T47D (cell line): ENCODE measurements at regions not wholly inside any gene's neighbourhood (a gene's known extent, or its start where the extent isn't known, plus 50 kb on each side); places are given as distances from the start of the nearest gene placed in this dataset.
"Not testable (repeated sequence)": the region's sequence is repeated elsewhere in the genome, so short reads cannot be mapped to it uniquely, and the experiment has no call there.

Experiments
- DNase-seq, 2 experiments: peaks; one replicate each; pipeline versions ENCODE4 v3.0.0 to v3.0.0-alpha.2; 2011 to 2012; ENCODE audit warnings: low read depth in 1 of 2, low spot score in 1 of 2
- JUND ChIP-seq: IDR thresholded peaks from 2 replicates; pipeline ENCODE4 v1.6.1; 2012; ENCODE audit warnings: low read depth
- in situ Hi-C: cut with HindIII; loops from 2 replicates; pipeline ENCODE4 v1.10.0; 2016; ENCODE audit warnings: low sequenced_read_pairs, low pct_unique_long_range_greater_than_20kb

DNA sequence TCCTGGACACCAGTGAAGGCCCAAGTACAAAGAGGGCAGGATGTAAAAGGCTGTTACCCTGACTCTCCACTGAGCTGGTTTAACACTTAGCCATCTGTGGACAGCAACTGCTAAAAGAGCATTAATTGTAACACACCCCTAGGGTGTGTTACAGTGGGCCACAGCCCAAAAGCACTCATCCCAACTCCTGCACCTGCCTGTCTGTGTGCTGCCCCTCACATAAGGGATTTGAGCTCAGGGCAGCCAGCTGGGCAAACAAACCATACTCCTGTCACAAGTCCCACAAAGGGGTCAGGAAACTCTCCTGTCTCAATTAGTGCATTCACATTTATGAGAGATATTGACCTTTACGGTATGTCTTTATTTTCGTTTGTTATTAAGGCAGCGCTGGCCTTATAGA lies 833.1 kb upstream of the NXPH2 start:
- TF ChIP-seq JUND, result no peak
- no peak for DNase-seq
- in situ Hi-C loops, result no loop called here

DNA sequence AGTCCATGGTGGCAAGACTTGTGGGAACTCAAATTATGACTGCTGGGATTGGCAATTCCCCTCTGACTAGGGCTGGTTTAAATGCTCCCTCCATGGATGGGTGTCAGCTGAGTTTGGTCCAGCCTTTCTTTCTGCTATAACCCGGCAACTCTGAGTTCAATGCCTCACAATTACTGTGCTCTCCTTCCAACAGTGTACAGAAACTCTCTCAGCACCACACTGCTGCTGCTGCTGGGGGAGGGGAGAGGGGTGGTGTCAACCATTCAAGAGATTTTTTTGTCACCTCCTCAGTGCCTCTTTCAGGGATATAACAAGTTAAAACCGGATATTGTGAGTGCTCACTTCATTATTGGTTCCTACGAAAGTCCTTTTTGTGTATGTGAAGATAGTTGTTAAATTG lies 830.3 kb upstream of the NXPH2 start:
- in situ Hi-C loops, result no loop called here
- TF ChIP-seq JUND, result no peak
- no peak for DNase-seq

DNA sequence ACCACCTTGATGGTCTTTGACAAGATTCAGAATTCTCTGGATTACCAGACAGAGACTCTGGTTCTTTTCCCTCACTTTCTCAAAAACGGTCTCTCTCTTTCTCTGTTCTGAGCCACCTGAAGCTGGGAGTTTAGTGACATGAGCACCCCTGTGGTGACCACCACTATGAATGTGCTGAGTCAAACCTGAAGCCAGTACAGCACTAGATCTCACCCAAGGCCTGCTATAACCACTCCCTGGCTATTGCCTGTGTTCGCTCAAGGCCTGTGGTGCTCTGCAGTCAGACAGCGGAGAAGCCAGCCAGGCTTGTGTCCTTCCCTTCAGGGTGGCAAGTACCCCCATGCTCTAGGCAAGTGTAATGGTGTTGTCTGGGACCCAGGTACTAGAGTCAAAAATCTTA lies 828.9 kb upstream of the NXPH2 start:
- no peak for DNase-seq
- in situ Hi-C loops, result no loop called here
- TF ChIP-seq JUND, result no peak

DNA sequence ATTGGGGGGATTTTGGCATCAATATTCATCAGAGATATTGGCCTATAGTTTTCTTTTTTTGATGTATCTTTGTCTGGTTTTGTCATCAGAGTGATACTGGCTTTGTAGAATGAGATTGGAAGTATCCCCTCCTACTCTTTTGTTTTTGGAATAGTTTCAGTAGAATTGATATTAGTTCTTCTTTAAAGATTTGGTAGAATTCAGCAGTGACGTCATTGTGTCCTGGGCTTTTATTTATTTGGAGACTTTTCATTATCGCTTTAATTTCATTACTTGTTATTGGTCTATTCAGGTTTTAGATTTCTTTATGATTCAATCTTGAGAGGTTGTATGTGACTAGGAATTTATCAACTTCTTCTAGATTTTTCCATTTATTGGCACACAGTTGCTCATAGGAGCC lies 825.5 kb upstream of the NXPH2 start:
- in situ Hi-C loops, result no loop called here
- TF ChIP-seq JUND, result no peak
- no peak for DNase-seq

DNA sequence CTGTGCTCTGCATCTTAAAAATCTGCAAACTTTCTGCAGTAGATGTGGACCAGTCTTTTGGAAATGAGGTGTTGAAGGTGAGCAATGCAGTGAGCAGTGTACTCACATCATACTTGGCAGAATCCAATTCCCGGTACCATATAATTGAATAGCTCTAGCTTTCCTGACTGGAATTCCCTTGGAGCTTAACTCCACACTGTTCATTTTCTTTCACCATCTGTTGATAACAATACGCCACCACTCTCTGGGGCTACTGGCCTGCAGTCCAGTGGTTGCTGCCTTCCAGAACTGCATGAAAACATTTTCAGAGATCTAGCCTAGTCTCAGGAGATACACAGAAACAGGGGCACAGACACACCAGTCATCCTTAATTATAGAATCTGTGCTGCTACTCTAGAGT lies 820.0 kb upstream of the NXPH2 start:
- in situ Hi-C loops, result no loop called here
- TF ChIP-seq JUND, result no peak
- no peak for DNase-seq

DNA sequence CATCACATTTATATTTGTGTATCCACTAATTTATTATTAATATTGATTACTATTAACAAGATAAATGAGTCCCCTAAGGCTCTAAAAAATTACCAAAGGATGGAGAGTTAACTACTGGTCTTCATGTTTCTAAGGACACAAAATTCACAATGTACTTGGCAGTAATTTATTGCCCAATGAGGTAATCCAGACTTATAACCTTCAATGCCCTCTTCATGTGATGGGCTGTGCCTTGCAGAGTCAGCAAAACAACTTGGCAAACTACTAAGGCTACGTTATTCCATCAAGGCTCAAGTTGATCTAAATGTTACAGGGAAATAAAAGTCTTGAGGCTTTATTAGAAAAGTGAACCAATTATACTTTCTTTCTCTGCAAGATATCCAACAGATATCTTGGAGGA lies 804.9 kb upstream of the NXPH2 start:
- in situ Hi-C loops, result no loop called here
- DNase-seq, result no peak
- no peak for TF ChIP-seq JUND

DNA sequence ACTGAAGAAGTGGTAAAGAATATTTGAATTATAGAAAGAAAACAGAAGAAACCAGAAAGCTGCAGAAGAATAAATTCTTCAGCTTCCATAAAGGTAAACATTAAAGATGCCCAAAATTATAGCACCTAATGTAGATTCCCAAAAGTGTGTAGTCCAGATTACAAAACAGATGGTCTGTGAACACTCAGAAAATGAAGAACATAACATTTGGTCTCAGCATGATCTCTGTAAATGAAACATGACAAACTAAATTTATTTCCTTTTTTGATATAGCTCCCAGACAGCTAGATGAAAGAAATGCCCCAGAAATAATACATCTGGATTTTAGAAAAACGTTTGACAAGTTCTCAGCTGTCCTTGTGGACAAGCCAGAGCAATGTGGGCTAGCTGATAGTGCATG lies 794.2 kb upstream of the NXPH2 start:
- in situ Hi-C loops, result no loop called here
- no peak for TF ChIP-seq JUND
- DNase-seq, result no peak

DNA sequence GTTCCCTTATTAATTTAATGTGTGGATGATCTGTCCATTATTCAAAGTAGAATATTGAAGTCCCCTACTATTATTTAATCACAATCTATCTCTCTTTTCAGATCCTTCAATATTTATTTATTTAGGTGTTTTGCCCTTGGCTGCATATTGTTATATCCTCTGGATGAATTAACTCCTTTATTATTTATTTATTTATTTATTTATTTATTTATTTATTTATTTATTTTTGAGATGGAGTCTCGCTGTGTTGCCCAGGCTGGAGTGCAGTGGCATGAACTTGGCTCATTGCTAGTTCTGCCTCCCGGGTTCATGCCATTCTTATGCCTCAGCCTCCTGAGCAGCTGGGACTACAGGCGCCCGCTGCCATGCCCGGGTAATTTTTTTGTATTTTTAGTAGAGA lies 776.6 kb upstream of the NXPH2 start:
- in situ Hi-C loops, result no loop called here
- TF ChIP-seq JUND, result no peak
- no peak for DNase-seq

DNA sequence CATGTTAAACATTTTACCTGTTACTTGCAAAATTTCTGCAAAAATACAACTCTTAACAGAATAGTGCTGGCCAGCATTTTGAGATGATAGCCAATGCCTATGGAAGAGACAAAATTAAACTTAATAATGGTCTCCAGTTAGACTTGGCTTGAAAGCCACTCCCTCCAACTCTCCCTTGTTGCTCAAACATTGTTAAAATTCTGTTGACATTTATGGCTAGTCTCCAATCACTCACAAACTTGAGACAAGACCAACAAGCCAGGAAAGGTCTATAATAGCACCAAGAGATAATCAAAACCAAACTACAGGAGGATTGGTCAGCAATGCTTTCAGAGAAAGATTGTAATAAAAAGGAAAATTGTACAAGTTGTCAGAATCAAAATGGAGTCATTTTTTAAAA lies 770.7 kb upstream of the NXPH2 start:
- TF ChIP-seq JUND, result no peak
- in situ Hi-C loops, result no loop called here
- DNase-seq, result no peak

DNA sequence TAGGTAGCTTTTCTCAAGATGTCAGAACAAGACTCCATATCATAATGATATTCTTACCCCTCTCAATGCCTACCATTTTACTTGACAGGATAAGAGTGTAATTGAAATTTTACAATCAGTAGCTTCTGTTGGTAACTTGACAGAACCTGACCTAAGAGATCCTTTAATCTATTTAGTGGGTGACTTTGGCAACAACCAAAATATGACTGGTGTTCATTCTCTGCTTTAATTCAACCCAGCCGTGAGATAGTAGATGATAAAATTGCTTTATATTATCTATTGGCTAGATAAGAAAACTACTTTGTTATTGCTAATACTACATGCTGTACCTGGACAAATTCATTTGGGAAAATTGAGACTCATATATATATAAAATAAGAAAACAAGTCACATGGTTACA lies 770.2 kb upstream of the NXPH2 start:
- TF ChIP-seq JUND, result no peak
- in situ Hi-C loops, result no loop called here
- DNase-seq, result no peak

DNA sequence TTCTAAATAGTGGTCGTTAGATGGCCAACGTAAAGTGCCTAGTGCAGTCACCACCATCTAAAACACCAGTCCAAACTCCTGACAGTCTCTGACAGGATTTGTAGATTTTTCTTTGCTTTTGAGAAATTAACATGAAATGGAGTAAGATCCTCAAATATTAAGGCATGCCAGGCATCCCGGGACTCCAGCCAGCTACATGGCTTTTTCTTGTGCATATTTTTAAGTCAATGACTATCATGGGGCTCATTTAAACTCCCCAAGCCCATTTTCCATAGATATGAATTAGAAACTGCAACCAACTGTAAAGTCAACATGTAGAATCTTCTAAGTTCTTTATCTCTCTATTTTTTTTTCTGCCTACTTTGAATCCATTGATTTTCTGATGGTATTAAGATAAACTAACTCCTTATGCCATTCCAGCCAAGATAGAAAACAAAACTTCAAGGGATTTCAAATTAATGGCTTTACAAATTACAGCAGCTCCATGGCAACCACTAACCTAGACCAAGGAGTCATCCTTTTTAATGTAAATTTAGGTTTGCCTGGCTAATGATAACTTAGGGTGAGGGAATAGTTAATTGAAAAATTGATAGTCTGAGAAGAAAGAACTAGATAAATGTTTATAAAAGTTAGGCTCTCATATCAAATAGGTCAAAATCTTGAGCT lies 764.1 kb upstream of the NXPH2 start:
- in situ Hi-C loops, result no loop called here
- no peak for DNase-seq
- no peak for TF ChIP-seq JUND

DNA sequence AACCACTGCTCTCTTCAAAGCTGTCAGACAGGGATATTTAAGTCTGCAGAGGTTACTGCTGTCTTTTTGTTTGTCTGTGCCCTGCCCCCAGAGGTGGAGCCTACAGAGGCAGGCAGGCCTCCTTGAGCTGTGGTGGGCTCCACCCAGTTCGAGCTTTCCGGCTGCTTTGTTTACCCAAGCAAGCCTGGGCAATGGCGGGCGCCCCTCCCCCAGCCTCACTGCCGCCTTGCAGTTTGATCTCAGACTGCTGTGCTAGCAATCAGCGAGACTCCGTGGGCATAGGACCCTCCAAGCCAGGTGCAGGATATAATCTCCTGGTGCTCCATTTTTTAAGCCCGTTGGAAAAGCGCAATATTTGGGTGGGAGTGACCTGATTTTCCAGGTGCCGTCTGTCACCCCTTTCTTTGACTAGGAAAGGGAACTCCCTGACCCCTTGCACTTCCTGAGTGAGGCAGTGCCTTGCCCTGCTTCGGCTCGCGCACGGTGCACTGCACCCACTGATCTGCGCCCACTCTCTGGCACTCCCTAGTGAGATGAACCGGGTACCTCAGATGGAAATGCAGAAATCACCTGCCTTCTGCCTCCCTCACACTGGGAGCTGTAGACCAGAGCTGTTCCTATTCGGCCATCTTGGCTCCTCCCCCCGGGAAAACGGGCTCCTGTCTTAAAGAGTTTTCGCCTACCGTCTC lies 758.3 kb upstream of the NXPH2 start:
- peak in 1 of 2 experiments; percentile 31 for DNase-seq
- in situ Hi-C loops, result not testable (repeated sequence)

DNA sequence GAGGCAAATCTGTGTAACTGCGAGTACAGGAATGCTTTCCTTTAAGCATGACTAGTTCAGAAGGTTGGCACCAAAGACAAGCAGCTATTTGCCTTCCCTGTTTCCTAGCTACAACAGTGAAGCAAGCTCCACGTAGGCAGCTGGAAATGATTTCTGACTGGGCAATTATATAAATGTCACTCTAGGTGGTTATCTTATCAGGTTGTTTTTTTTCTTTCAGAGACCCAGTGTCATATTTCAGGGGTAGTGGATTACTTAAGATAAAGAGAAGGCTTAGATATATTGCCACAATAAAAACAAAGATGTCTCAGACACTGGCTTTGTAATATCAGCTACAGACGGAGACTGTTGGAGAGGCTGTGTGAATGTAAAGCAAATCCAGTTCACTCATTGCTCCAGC lies 748.9 kb upstream of the NXPH2 start:
- peak in 1 of 2 experiments; percentile 2 for DNase-seq
- no peak for TF ChIP-seq JUND
- in situ Hi-C loops, result no loop called here

DNA sequence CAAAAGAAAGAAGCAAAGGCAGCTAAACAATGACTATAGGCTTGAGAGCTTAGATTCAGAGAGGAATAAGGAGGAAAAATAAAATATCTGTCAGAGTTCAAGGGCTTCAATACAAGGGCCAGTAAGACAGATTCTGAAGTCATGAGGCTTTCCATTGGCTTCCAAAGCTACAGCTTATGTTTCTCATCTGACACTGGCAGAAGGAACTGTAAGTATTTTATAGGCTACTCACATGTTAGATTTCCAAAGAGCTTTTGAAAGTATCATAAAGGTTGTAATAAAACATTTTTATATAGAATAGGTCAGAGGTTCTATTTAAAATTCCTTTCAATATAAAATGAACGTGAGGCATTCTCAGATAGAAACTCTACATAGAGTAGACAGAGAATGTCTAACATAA lies 746.6 kb upstream of the NXPH2 start:
- no peak for DNase-seq
- in situ Hi-C loops, result no loop called here
- TF ChIP-seq JUND, result no peak
